ENCODE measurements at regions not wholly inside any gene's neighbourhood (a gene's known extent, or its start where the extent isn't known, plus 50 kb on each side); places are given as distances from the start of the nearest gene placed in this dataset.
"Not testable (repeated sequence)": the region's sequence is repeated elsewhere in the genome, so short reads cannot be mapped to it uniquely, and the experiment has no call there.

DNA sequence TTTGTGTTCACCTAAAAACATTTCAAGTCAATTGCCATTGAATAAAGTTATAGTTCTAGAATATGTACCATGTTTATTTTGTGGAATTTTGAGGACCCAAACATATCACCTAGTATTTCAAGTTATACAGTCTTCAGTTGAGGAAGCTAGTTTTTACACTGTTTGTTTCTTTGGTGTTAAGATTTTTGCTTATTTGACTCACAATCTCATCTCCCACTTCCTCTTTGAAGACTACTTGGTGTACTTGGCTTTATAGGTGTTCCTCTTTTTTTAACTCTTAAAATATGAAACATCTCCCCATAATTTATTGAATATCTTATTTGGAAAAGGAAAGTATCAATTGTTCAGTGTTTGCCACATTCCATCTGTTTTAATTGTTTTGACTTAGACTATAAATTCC lies 675.4 kb downstream of the RAPGEF2 start:
- no peak for DNase-seq (ENCODE audit: low spot score in 2 of 2)
- Mint-ChIP-seq H3K27ac (no peak overlapping the region), H3K4me3 (no peak overlapping the region), H3K4me1 (no peaks in the 10 kb centered on the region), H3K9me3 (peaks cover 6% of the 10 kb centered on the region), H3K36me3 (no peaks in the 10 kb centered on the region)
- ATAC-seq: no peak

DNA sequence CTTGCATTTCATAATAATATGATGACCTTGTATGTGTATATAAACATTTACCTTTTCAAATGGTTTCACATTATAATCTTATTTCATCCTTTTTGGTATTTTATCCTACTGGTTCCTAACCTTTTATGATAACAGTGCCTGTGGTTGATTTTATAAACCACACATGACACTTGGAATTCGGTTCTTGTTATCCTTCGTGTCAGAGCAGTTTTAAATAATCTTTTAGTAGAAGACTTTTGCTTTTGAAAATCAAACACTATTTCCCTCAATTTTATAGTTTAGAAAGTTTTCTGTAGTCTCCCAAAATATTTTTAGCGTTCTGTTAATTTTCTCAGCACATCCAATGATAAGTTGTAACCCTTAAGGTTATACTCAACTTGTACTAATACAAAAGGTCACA lies 676.8 kb downstream of the RAPGEF2 start:
- H3K4me3 Mint-ChIP-seq: no peak overlapping the region
- H3K9me3 Mint-ChIP-seq: peaks cover 3% of the 10 kb centered on the region
- H3K36me3 Mint-ChIP-seq: no peaks in the 10 kb centered on the region
- ATAC-seq (no peak), DNase-seq (ENCODE audit: low spot score in 2 of 2) (no peak)
- no peak overlapping the region for H3K27ac Mint-ChIP-seq
- no peaks in the 10 kb centered on the region for H3K4me1 Mint-ChIP-seq

DNA sequence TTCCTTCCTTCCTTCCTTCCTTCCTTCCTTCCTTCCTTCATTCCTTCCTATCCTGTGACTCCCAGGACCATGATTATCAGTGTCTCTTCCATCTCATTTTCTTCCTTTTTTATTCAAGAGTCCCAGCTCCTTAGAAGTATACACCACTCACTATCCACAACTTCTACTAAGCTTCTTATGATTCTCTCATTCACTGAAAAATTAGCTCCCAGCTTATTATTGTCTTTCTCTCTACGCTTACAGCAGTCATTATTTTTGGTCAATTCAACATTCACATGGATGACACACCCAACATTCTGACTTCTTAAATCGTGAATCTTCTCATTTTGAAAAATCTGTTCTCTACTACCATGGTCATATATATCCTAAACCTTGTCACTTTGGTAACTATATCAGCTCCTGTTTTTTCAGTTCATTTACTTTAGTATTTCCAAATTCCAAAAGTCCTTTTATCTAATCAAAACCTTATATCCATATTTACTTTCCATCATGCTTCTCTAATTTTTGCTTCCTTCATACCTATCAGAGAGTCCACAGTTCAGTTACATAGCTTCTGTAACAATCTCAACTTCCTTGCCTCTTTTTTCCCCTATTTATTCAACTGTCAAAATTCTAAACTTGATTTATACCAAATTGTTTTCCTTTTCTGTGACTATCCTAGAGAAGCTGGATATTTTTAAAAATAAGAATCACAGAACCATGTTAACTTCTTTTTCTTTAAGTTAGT lies 677.5 kb downstream of the RAPGEF2 start:
- Mint-ChIP-seq H3K4me1 (no peaks in the 10 kb centered on the region), H3K4me3 (no peak overlapping the region), H3K27ac (no peak overlapping the region), H3K9me3 (peaks cover 5% of the 10 kb centered on the region), H3K36me3 (no peaks in the 10 kb centered on the region)
- ATAC-seq (no peak), DNase-seq (ENCODE audit: low spot score in 2 of 2) (no peak)

DNA sequence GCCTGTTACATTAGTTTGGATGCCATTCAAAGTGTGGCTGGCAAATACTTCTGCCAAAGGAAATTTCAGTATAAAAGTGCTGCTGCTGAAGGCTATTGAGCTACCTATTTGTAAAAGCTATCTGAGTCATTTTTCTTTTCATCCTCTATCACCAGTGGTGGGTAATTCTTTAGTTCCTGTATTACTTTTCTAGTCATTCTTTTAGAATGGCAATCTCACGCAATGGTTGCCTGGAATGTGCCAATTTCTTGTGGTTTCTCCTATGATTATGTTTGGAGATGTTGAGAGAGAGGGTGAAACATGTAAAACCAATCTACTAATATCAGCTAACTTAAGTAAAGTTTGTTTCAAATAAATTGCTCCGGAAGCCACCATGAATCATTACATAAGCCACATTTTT lies 685.0 kb downstream of the RAPGEF2 start:
- Mint-ChIP-seq H3K4me1 (no peaks in the 10 kb centered on the region), H3K9me3 (peaks cover 15% of the 10 kb centered on the region), H3K36me3 (no peaks in the 10 kb centered on the region), H3K4me3 (no peak overlapping the region), H3K27ac (no peak overlapping the region)
- DNase-seq (ENCODE audit: low spot score in 2 of 2) (no peak), ATAC-seq (no peak)

DNA sequence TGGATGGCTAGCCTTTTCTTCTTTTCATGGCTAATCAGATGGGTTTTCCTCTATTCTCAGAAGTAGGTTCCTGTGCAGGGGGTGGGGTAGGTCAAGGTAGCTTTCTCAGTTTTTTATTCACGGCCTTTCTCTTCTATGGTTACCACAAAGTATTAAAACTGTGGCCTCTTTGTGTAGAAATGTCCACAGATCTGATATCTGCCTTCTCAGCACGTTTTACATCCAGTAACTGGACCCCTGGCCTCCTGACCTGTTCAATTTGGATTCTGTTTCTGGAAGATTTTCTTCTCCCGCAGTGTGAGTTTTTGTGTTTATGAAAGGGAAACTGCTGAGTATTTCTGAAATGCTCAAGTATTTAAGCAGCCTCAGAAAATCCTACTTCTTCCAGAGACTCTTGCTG lies 688.5 kb downstream of the RAPGEF2 start:
- no peak for ATAC-seq
- no peak overlapping the region for H3K4me3 Mint-ChIP-seq
- H3K9me3 Mint-ChIP-seq: peaks cover 15% of the 10 kb centered on the region
- no peak for DNase-seq (ENCODE audit: low spot score in 2 of 2)
- H3K36me3 Mint-ChIP-seq: no peaks in the 10 kb centered on the region
- H3K27ac Mint-ChIP-seq: no peak overlapping the region
- no peaks in the 10 kb centered on the region for H3K4me1 Mint-ChIP-seq

DNA sequence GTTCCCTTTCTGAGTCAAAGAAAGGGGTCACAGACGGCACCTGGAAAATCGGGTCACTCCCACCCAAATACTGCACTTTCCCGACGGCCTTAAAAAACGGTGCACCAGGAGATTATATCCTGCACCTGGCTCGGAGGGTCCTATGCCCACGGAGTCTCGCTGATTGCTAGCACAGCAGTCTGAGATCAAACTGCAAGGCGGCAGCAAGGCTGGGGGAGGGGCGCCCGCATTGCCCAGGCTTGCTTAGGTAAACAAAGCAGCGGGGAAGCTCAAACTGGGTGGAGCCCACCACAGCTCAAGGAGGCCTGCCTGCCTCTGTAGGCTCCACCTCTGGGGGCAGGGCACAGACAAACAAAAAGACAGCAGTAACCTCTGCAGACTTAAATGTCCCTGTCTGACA lies 701.7 kb downstream of the RAPGEF2 start:
- not testable (repeated sequence) for H3K4me3 Mint-ChIP-seq; H3K36me3 Mint-ChIP-seq; H3K4me1 Mint-ChIP-seq; DNase-seq (ENCODE audit: low spot score in 2 of 2); H3K27ac Mint-ChIP-seq; ATAC-seq
- peaks cover 10% of the 10 kb centered on the region for H3K9me3 Mint-ChIP-seq

DNA sequence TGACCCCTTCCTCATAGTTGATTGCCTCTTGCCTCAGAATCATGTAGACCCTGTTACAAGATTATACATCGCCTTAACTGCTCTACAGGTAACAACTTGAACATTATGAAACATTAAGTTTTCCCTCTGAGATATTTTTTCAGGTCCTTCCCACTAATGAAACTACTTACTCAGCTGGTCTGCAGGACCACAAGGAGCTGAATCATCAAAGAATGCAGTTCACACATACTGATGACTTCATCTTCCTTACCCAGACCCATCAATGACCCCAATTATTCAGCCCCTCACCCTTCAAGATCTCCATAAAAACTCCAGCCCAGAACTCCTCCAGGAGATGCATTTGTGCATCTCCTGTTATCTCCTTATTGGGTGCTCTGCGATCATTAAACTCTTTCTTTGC lies 720.9 kb downstream of the RAPGEF2 start:
- H3K9me3 Mint-ChIP-seq: peaks cover 17% of the 10 kb centered on the region
- H3K36me3 Mint-ChIP-seq: no peaks in the 10 kb centered on the region
- ATAC-seq (no peak), DNase-seq (ENCODE audit: low spot score in 2 of 2) (no peak)
- no peaks in the 10 kb centered on the region for H3K4me1 Mint-ChIP-seq
- no peak overlapping the region for H3K27ac Mint-ChIP-seq
- H3K4me3 Mint-ChIP-seq: no peak overlapping the region

DNA sequence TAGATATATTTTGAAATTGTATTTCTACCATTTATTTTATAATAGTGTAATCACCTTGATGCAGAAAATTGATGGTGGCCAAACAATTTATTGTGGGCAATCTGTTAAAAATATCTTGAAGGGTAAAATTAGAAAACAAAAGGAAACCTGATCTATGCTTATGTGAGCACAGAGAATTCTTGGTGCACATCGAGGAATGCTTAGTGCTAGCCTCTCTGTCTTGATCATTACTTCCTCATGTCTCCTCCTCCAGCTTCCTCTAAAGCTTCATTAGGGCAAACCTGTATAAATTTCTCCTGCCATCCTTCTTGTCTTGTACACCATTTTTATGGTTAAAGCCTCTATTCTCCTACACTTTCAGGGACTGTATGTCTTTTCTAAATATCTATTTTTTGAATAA lies 725.8 kb downstream of the RAPGEF2 start:
- peaks cover 17% of the 10 kb centered on the region for H3K9me3 Mint-ChIP-seq
- no peak overlapping the region for H3K27ac Mint-ChIP-seq
- ATAC-seq (no peak), DNase-seq (ENCODE audit: low spot score in 2 of 2) (no peak)
- no peaks in the 10 kb centered on the region for H3K36me3 Mint-ChIP-seq
- no peak overlapping the region for H3K4me3 Mint-ChIP-seq
- no peaks in the 10 kb centered on the region for H3K4me1 Mint-ChIP-seq

DNA sequence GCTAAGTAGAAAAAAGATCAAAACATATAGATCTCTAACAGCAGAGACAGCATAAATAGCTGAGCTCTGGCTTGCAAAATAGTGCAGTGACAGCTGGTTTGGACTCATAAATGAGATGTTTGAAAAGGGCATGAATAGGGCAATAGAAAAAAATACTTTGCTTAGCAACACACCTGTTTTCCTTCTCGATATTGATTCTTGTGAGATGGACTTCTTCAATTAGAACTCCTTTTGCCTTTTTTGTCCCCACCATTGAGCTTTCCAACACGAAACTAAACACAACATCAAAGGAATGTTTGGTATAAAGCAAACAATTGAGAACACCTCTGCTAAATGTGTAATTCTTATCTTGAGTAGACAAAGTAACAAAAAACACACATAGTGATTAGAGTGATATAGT lies 726.3 kb downstream of the RAPGEF2 start:
- Mint-ChIP-seq H3K4me1 (no peaks in the 10 kb centered on the region), H3K27ac (no peak overlapping the region), H3K9me3 (peaks cover 16% of the 10 kb centered on the region), H3K36me3 (no peaks in the 10 kb centered on the region), H3K4me3 (no peak overlapping the region)
- ATAC-seq (no peak), DNase-seq (ENCODE audit: low spot score in 2 of 2) (no peak)

DNA sequence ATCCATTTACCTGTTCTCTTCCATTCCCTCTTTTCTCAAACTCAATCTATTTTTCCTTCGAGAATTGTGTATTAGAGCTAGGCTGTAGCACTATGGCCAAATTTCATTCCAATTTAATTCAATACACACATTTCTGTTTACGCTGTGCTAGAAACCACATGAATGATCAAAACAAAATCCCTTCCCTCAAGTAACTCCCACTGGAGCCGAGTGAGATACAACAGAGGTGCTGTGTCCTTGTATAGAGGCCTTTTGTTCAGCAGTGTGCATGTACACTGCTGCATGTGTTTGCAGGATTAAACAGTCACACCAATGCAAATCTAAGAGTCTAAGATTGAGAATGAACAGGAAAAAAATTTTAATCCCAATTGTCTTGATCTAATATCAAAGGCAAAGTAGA lies 734.2 kb downstream of the RAPGEF2 start:
- peaks cover 14% of the 10 kb centered on the region for H3K9me3 Mint-ChIP-seq
- no peaks in the 10 kb centered on the region for H3K4me1 Mint-ChIP-seq
- H3K4me3 Mint-ChIP-seq: no peak overlapping the region
- ATAC-seq: no peak
- H3K36me3 Mint-ChIP-seq: no peaks in the 10 kb centered on the region
- DNase-seq (ENCODE audit: low spot score in 2 of 2): no peak
- H3K27ac Mint-ChIP-seq: no peak overlapping the region

DNA sequence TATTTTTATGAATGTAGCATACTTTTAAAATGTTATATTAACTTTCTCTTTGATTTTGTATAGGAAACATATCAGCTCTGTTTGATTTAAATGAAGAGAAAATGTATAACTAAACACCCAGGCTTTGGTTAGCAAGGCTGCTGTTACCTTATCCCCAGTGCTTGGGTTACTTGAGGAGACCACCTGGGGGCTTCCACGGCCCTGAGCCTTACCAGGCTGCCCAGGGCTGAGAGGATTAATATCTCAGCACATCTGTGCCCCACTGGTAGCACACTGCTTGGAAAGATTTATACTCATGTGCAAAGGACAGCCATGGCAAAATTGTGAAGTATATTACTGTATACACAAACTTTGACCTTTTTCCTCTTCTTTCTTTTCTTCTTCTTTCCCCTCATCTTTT lies 752.9 kb downstream of the RAPGEF2 start:
- DNase-seq (ENCODE audit: low spot score in 2 of 2) (no peak), ATAC-seq (no peak)
- Mint-ChIP-seq H3K9me3 (peaks cover 10% of the 10 kb centered on the region), H3K27ac (no peak overlapping the region), H3K4me3 (no peak overlapping the region), H3K4me1 (no peaks in the 10 kb centered on the region), H3K36me3 (no peaks in the 10 kb centered on the region)

DNA sequence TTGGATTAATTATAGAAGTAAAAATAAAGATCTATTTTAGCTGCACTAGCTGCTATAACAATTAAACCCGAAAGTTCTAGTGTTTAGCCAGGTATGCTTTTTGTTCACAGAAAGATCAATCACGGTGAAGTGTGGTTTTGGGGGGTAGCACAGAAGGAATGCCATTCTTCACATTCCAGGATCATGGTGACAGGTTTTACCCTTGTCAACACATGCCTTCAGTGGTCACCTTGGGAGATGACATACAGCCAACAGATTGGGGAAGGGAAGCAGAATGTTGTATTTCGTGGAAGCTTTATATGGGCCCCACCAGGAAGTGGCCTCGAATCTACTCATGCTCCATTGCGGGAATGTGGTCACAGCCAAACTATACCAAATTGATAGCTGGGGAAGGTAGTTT lies 753.6 kb downstream of the RAPGEF2 start:
- Mint-ChIP-seq H3K4me1 (no peaks in the 10 kb centered on the region), H3K9me3 (peaks cover 11% of the 10 kb centered on the region), H3K36me3 (no peaks in the 10 kb centered on the region), H3K4me3 (no peak overlapping the region), H3K27ac (no peak overlapping the region)
- DNase-seq (ENCODE audit: low spot score in 2 of 2): no peak
- ATAC-seq: no peak

DNA sequence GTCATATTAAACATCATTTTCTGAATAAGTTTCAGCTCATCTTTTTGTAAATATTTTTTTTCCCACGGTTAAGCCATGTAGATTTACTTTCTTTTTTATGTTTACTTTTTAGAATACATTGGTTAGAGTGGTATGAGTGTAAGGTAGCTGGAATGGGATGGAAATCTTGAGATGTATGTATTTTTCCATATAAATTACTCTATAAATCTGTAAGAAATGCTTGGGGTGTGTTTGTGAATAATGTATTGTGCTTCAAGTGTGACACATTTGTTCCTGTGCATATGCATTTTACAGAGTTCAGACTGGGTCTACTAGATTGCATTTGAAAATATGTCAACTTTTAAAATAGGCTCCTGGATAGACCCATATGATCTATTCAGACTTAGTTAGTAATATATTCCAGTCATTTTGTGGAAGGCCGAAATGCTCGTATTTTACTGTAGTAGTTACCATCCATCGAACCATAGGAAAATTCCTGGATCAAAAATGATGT lies 756.8 kb downstream of the RAPGEF2 start:
- H3K4me1 Mint-ChIP-seq: no peaks in the 10 kb centered on the region
- DNase-seq (ENCODE audit: low spot score in 2 of 2) (no peak), ATAC-seq (no peak)
- peaks cover 13% of the 10 kb centered on the region for H3K9me3 Mint-ChIP-seq
- no peaks in the 10 kb centered on the region for H3K36me3 Mint-ChIP-seq
- H3K4me3 Mint-ChIP-seq: no peak overlapping the region
- H3K27ac Mint-ChIP-seq: no peak overlapping the region

DNA sequence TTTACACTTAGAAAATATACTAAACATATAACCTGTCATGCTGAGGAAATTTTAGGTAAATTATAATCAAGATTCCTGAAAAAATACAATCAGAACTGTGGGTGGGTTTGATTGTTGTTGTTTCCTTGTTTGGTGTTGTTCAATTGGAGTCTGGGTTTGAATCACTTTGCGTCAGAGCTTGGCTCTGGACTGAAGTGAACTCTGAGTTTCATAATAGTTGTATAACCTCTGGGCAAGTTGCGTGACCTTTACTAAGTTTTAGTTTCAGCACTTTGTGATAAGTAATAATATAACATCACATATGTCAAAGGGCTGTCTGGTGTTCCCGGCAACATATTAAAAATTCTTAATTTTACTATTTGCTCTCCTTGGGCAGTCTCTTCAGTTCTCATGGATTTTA lies 758.1 kb downstream of the RAPGEF2 start:
- H3K4me3 Mint-ChIP-seq: no peak overlapping the region
- no peak overlapping the region for H3K27ac Mint-ChIP-seq
- no peaks in the 10 kb centered on the region for H3K4me1 Mint-ChIP-seq
- H3K9me3 Mint-ChIP-seq: peaks cover 17% of the 10 kb centered on the region
- no peak for DNase-seq (ENCODE audit: low spot score in 2 of 2)
- no peaks in the 10 kb centered on the region for H3K36me3 Mint-ChIP-seq
- no peak for ATAC-seq

DNA sequence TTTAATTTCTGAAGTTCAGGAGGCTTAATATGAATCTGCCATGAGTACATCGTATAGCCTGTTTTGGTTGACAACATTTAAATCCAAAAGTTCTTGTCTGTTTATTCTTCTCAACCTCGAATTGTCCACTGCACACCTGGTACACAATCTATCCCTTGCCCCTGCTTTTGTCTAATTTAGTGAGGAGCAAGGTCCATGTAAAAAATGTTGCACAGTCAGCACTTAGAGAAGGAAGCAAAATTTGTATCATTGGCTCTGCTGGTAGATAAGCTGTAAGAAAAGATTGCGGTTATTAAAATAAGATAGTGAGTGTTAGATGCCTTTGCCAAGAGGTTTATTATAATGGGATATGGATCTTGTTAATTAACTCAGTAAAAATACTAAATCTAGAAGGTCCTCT lies 761.5 kb downstream of the RAPGEF2 start:
- no peaks in the 10 kb centered on the region for H3K36me3 Mint-ChIP-seq
- H3K4me3 Mint-ChIP-seq: no peak overlapping the region
- no peaks in the 10 kb centered on the region for H3K4me1 Mint-ChIP-seq
- H3K9me3 Mint-ChIP-seq: peaks cover 13% of the 10 kb centered on the region
- no peak overlapping the region for H3K27ac Mint-ChIP-seq
- ATAC-seq (no peak), DNase-seq (ENCODE audit: low spot score in 2 of 2) (no peak)

DNA sequence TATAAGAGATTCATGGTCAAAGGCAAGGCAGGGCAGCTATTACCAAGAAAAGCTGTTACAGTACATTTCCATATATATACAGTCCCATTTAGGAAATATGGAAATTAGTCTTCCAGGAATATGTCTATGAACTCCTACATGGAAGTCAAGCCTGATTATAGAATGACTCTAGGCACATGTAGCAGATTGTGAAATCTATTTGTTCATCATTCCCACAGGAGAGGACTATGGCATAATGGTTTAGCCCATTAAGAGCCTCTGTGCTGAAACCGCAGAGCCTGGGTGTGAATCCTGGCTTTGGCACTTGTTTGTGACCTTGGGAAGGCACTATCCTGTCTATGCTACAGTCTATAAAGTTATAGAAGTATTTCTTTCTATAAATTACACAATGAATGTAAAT lies 764.8 kb downstream of the RAPGEF2 start:
- no peak for DNase-seq (ENCODE audit: low spot score in 2 of 2)
- Mint-ChIP-seq H3K27ac (no peak overlapping the region), H3K9me3 (peaks cover 15% of the 10 kb centered on the region), H3K4me3 (no peak overlapping the region), H3K4me1 (no peaks in the 10 kb centered on the region), H3K36me3 (no peaks in the 10 kb centered on the region)
- ATAC-seq: no peak

DNA sequence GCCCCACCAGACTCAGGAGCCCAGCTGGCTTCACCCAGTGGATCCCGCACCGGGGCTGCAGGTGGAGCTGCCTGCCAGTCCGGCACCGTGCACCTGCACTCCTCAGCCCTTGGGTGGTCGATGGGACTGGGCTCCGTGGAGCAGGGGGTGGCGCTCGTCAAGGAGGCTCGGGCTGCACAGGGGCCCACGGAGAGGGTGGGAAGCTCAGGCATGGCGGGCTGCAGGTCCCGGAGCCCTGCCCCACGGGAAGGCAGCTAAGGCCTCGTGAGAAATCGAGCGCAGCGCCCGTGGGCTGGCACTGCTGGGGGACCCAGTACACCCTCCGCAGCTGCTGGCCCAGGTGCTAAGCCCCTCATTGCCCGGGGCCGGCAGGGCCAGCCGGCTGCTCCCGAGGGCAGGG lies 766.1 kb downstream of the RAPGEF2 start:
- peaks cover 17% of the 10 kb centered on the region for H3K9me3 Mint-ChIP-seq
- not testable (repeated sequence) for H3K4me1 Mint-ChIP-seq; DNase-seq (ENCODE audit: low spot score in 2 of 2); ATAC-seq; H3K36me3 Mint-ChIP-seq; H3K4me3 Mint-ChIP-seq; H3K27ac Mint-ChIP-seq
